Left hindlimb (tissue), 1 donor: ENCODE measurements at regions not wholly inside any gene's neighbourhood (a gene's known extent, or its start where the extent isn't known, plus 50 kb on each side); places are given as distances from the start of the nearest gene placed in this dataset.
"Not testable (repeated sequence)": the region's sequence is repeated elsewhere in the genome, so short reads cannot be mapped to it uniquely, and the experiment has no call there.

Experiments used
- DNase-seq: peaks from one replicate; pipeline ENCODE4 v3.0.0-alpha.2; 2018

DNA sequence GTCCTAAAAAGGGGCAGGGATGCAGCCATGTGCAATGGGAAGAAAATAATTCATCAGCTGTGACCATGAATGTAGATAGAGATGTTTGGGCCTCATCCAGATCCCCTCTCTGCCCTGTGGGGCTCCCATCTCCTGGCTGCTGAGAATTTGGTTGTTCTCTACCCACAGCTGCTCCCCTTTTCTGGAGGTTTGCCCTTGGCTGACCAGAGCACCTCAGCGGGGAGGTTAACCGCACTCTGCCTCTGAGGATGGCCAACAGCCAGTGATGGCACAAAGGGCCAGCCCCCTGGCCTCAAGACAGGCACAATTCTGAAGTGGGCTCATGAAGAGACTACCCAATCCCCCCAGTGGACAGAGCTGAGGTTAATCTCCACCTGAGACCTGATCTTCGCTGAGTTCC lies 61.5 kb upstream of the SERP2 start:
- no peak for DNase-seq

- no peak for DNase-seq
These were observed 60.6 kb upstream of the SERP2 start for GRCh38 chr13:44312834-44313551.

DNA sequence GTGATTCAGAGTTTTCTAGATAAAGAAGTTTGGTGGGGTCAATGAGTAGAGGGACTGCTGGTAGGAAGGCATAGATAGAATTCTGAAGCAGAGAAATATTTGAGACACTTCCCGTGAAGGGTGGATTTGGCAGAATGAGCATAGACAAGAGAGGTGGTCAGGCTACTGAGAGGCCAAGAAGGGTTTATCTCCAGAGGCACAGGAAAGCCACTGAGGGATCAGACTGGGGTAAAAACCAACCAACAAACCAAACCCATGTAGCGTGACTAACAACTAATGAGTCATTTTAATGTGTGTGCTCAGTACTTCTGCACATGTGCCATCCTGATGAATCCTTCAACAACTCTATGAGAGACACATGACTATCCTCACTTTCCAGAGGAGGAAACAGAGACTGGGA lies 60.0 kb upstream of the SERP2 start:
- DNase-seq: no peak

DNA sequence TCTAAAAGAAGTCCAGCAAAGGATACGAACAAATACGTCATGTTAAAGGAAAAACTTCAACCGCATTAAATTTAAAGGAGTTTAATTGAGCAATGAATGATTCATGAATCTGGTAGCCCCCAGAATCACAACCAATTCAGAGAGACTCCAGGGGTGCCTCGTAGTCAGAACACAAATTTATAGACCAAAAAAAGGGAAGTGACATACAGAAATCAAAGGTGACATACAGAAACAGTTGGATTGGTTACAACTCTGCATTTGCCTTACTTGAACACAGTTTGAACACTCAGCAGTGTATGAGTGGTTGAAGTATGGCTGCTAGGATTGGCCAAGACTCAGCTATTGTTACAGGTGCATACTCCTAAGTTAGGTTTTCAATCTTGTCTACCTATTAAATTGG lies 59.5 kb upstream of the SERP2 start:
- DNase-seq: not testable (repeated sequence)

DNA sequence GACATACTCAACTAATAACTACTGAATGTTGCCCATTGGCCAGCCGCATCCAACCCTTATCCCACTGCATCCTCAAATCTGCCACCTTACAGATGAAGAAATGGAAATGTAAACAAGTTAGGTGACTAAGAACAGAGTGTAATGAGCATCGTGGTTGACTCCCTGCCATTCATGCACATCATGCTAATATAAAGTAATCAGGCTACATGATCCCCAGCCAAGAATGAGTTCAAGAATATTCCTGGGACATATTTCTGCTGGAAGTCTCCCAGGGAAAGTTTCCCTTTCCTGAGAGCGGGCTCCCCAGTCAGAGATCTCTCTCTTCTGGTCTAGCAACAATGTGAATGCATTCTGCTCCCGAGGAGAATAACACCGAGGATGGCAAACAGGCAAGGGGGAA lies 55.9 kb upstream of the SERP2 start:
- no peak for DNase-seq

DNA sequence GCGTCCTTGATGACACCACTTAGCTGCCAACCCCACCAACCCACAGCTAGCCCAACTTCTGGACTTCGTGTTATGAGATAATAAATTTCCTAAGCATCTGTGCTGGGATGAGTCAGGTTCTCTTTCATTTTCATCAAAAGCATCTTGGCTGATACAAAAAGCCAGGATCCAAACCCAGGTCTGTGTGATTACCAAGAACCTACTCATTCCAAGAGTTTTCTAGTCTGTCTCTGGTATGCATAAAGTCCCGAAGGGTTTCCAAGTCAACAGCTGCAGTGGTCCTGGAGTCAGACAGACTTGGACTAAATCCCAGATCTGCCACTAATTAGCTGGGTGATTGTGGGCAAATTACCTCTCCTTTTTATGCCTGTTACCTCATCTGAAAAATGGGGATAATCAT lies 55.5 kb upstream of the SERP2 start:
- DNase-seq: no peak

GRCh38 chr13:44320611-44321010 lies 53.0 kb upstream of the SERP2 start:
- DNase-seq: no peak

DNA sequence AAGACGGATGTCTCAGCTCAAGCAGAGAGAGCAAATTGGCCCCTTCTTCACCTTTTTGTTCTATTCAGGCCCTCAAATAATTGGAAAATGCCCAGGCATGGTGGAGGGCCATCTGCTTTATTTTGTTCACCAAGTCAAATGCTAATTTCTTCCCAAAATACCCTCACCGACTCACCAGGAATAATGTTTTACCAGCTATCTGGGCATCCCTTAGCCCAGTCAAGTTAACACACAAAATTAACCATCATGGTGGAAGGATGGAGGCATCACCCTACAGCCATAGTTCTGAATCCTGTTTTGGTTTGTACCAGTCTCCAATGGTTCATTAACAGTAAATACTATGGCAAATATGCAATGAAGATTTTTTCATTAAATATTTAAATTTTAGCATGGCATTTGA lies 51.7 kb upstream of the SERP2 start:
- no peak for DNase-seq

DNA sequence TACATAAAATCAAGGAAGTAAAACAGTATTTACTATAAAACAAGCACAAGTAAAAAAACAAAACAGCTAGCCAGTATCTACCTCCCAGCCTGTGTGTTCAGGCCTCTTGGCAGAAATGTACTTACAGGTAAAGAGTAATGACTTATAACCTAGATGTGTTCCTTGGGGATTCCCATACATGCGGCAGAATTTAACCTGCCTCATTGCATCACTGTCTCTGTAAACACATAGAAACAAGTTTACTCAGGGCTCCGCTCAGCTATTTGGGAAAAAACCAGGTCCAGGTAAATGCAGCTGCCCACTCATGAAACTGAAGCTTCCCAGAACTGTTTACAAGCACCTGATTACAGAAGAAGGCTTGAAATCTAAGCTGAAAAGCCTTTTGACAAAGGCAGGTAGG lies 50.7 kb upstream of the SERP2 start:
- DNase-seq: no peak

- no peak for DNase-seq
These were observed 49.9 kb upstream of the SERP2 start for GRCh38 chr13:44323754-44324153.
